Nucleus accumbens (tissue), 56 donors: ENCODE measurements at regions not wholly inside any gene's neighbourhood (a gene's known extent, or its start where the extent isn't known, plus 50 kb on each side); places are given as distances from the start of the nearest gene placed in this dataset.
"Not testable (repeated sequence)": the region's sequence is repeated elsewhere in the genome, so short reads cannot be mapped to it uniquely, and the experiment has no call there.

Source experiments
- DNase-seq, 56 donors: peaks; one replicate each; lab custom pipeline; 2025; lab: John Stamatoyannopoulos, UW

DNA sequence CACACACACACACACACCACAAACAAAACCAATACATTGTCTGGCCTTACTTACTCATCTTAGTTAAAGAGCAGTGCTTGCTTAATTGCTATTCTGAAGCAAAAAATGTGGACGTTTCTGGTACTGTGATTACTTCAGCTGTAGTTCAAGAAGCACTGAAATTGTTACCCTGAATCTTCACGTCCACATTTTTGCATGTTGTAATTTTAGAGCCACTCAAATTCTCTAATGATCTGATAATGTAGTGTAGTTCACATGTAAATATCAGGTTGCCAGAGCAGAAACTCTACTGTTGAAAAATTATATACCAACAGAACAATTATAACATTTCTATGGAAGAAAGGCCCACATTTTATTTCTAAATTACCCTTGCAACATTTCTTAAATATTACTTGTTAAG lies 1451.1 kb downstream of the GATA3 start:
- DNase-seq = no peak

DNA sequence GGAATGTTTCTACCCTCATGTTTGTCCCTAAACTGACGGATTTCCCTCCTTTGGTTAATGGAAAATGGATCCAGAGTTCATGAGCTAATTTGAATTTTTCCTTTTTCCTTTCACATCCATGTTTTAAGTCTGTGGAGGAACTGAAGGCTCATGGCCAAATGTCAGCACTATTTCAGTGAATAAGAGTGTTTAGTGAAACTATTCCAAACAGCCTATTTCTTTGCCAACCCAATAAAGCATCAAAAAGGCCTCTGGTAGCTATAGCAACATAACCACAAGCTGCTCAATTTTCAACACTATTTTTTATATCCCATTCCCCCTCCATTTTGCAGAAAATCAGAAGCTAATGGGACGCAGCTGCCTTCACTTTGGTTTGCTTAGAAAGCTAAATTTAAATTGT lies 1454.1 kb downstream of the GATA3 start:
- DNase-seq = no peak

DNA sequence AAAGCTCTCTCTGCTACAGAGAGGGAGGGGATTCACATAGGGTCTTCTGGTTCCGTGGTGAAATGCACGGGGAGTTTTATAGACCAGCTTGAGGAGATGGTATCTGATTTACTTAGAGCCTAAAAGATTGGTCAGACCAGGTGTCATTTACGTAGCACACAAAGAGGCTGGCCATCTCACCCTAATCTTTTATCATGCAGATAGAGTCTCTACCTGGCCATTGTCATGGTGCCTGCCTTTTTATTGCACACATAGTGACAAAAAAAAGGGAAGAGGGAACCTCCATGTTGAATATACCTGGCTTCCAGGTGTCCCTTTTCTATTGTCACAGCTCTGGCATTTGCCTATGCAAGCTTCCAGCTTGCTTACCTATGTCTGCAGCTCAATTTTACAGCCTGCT lies 1456.1 kb downstream of the GATA3 start:
- no peak for DNase-seq

DNA sequence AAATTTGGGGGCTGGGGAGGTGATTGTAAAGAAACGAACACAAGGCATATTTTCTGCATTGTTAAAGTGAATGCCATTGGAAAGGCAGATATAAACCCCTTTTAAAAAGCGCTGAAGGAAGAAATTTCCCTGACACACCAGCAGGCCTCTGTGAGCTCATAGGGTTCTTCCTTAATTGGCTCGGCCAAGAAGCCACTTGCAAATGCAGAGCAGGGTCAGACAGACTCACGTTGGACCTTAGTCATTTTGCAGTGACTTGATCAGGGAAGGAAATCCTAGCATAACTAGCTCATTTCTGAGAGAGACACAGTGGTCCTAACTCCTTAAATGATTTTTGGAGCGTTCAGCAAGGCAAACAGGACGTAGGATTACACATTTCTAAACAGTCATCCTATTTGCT lies 1461.4 kb downstream of the GATA3 start:
- no peak for DNase-seq

DNA sequence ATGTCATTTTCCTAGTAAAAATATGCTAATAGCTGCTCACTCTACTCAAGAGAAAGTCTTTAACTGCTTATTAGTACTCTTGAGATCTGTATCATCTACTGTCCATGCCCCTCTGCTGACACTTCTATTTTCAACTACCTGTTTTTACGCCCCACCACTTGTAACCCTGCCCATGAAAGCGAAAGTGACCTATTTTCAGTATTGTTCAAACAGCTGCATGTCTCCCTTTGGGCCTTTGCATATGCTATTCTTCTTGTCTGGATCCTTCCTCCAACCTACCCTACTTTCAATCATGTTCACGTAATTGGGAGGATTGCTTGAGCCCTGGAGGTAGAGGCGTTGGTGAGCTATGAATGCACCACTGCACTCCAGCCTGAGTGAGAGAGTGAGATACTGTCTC lies 1481.3 kb downstream of the GATA3 start:
- DNase-seq = no peak

DNA sequence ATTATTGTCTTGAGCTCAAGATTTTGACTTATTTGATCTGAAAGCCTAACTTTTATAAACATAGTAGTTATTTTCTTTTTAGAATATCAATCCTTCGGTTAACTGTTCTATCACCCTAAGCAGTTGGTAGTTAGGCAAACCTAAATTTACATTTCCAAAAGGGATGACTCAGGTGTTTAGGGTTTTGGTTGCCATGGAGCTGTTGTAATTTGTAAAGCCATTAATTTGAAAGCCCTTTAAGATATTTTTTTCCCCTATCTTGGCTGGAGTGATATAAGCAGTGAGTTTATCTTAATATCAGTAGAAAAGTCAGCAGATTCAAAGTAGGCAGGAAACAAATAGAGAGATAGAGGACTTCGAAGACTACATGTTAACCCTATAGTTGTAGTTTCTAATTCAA lies 1472.6 kb upstream of the CELF2 start:
- DNase-seq = no peak

DNA sequence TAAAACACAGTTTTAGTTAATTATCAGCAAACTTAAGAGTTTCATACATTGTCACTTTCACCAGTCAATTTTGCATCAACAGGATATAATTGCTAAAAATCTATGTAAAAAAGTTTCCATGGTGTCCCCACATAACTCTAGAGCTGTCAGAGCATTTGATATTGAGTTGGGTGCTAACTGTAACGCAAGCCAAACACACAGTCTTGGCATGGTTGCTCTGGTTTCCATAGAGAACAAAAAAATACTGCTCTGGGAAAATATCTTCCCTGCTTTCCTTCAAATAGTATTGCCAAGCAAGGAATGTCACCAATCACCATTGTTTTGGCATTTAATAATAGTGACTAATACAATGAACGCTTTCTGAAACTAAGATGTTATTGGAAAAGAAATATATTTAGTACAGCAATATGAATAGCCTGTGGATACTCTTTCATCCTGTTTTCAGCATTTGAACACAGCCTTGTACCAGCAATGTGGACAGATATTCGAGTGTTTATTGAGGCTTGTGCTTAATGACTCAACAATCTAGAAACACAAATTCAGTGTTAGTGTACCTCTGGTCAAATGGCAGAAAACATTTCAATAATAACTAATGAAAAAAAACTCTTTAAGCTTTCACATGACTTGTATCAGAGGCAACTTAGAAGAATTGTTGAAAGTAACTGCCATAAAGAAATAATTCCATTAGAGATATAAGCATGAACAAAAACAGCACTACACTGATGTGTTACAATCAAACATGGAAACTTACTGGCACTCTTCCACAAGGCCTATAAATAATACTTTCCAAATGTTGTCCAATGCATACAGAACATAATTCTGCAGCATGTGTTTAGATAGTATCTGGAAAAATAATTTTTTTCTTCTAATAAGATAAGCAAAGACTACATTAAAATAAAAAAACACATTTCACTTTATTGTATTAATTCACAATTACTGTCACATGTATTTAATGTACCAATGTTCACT lies 1469.5 kb upstream of the CELF2 start:
- no peak for DNase-seq

DNA sequence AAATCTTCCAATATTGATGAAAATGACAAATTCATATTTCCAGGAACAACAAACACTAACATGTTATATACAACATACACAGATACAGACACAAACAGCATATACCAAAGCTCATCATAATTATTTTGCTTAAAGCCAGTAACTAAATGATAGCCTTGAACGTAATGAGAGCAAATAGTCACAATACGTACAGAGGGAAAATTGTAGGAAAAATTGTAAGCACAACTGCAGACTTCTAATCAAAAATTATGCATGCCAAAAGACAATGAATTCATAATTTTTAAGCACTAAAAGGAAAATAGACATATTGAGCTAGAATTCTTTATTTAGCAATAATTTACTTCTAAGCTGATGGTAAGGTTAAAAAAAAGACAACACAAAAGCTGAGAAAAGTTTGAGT lies 1466.9 kb upstream of the CELF2 start:
- no peak for DNase-seq

DNA sequence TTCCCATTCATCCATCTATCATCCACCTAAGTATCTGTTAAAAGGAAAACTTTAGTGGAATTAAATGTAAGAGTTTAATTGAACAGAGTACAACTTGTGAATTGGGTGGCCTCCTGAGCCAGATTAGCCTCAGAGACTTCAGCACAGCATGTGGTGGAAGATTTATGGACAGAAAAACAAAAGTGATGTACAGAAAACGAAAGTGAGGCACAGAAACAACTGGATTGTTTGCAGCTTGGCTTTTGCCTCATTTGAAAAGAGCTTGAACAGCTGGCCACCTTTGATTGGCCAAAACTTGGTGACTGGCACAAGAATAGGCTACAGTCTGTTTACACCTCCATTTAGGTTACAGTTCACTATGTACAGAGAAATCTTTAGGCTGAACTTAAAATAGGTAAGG lies 1463.4 kb upstream of the CELF2 start:
- DNase-seq = no peak

DNA sequence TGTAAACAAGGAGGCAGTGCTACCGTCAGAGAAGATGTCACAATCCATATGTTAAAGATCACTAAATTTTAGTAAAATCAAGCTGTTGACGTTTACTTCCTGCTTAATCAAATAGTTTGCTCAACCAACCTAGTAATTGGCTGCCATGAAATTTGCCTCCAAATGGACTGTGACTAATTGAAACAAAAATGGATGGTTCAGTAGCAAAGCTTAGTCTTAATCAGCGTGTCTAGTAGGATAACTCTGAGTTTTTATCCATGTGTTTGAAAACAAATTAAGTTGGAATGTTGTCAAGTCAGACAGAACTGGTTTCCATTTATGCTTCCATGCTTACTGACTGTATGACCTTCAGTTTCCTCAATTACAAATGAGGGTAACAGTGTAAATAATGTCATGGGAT lies 1456.7 kb upstream of the CELF2 start:
- DNase-seq = no peak

DNA sequence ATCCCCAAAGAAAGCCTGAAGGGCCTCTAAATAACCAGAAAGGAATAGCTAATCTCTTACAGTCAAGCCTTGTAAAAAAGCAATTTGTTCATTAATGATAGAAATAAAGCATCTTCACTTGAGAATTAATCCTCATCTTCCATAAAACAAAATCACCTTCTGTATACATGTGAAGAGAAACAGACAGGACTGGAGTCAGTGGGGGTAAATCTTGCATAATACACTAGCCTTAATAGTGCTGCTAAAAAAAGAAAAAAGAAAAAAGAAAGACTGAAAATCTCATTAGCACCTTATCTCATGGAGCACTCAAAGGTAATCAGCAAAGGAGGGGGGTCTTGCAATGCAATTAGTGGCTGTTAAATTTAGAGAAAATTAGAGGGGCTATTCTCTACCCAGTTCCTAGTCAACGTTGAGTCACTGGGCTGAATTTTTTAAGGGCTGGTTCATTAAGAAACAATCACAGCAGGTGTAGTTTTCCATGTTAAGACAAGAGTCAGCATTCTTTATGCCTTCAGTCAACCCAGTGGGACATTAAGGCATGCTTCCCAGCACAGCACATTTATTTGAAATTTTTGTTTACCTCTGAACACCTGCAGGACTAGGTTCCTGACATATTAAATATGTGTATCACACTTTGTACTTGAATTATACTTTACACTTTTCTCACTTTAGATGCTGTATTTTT lies 1455.7 kb upstream of the CELF2 start:
- DNase-seq = no peak

DNA sequence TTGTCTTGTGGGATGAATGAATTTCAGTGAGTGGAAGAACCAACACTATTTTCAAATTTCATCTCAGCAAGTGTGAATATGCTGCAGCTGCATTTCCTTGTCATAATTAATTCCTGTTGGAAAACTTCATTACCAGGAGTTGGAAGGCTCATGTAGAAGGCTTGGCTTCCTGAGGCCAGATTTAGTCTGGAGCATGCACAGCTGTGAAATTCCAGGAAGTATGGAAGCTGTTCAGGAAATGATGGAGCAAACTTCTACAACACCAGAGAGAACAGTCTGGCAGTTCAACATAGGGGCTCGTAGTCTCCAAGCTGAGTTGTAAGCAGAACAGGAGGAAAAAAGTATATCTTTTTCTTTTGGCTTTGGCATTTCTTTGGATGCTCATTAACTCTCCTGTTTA lies 1439.9 kb upstream of the CELF2 start:
- no peak for DNase-seq

DNA sequence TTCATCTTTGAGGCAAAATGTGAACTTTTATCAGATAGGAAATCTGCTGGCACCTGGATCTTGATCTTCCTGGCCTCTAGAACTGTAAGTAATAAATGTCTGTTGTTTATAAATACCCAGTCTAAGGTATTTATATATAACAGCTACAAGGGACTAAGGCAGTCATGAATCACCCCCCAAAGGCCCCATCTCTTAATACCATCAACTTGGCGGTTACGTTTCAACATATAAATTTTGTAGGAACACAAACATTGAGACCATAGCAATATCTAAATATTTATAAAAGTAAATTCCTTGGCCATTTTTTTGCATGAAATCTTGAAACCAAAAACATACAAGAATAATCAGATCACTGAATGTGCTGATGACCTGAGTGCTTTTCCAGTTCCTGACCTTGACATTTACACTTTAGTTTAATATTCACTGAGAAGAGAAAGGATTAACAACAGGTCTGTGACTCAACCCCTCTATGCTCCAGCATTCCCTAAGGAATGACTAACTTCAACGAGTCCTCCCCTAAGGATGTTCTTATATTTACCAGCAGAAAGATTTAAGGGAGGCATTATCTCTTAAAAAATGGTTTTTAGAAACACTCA lies 1438.5 kb upstream of the CELF2 start:
- no peak for DNase-seq

DNA sequence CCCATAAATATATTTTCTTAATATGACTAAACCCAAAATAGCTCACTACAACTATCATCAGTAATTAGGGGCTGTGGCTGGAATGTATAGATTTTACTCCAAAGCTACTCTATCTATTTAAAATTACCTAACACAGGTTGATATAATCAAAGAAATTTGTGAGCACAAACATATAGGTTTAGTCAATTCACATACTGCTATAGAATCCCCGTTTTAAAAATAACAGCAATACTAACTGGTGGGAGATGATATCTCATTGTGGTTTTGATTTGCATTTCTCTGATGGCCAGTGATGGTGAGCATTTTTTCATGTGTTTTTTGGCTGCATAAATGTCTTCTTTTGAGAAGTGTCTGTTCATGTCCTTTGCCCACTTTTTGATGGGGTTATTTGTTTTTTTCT lies 1434.9 kb upstream of the CELF2 start:
- not testable (repeated sequence) for DNase-seq

DNA sequence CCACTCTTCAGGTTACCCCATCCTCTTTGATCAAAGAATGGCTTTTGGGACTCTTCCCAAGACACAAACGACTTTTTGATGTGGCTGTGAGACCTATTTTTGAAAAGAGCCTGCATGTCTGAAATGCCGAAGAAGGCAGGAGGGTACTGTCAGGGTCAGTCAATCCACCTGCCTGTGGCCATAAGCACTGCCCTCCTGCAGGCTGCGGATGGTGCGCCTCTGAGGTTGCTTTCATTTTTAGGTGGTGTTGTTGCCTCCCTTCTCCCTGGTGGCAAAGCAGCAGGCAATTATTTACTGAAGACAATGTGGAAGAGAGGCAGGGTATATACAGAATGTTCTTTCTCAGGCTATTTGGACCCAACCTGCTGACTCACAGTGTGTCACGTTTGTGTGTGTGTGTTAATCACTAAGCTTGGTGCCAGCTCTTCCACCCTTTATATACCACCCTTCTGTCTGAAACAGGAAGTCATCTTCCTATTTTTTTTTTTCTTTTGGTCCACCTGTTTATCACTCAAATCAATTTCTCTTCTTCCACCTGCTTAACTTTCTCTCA lies 1421.2 kb upstream of the CELF2 start:
- no peak for DNase-seq

DNA sequence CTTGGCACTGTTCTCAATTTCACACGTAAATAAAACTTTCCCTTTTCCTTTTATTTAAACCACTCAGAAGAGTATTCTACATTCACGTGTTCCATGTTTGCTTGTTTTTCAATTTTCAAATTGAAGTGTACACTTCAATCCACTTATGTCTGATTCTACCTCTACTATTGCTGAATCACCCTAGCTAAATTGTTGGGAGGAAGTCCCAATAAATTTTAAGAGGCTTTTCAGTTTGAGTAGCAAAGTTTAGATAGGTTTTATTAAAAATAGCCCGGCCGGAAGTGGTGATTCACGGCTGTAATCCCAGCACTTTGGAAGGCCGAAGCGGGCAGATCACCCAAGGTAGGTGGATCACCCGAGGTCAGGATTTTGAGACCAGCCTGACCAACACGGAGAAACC lies 1414.7 kb upstream of the CELF2 start:
- DNase-seq = no peak

DNA sequence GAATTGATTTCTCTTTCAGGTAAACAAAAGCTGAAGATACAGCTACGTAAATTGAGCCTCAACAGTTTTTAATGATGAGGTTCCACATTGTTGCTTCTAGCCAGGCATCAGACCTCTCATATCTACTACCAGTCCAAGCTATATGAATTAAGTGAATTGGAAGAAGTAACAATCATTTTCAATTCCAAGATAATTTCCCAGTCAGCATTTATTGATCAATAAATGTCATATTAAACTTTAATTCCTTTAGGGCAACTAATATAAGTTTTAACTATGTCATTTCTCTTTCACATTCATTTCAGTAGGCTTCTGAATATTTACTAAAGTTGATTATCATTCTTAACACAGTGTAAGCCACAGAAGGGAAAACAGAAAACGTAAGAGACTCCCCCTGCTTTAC lies 1413.7 kb upstream of the CELF2 start:
- DNase-seq = no peak

DNA sequence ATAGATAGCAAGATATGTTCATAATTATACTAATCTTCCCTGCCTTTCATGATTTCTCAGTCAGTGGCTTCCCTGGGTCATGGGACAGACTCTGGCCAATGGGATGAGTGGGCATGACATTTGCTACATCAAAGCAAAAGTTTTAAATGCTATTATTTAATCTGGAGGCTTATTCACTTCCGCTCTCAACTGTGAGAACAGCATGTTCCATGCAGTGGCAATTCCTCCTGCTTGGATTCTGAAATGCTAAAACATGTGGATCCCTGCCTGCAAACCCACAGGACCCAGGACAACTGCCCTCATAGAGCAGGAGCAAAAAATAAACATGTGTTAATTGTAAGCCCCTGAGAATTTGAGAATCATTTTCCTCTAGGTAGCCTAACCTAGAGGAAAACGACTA lies 1412.4 kb upstream of the CELF2 start:
- DNase-seq = no peak

DNA sequence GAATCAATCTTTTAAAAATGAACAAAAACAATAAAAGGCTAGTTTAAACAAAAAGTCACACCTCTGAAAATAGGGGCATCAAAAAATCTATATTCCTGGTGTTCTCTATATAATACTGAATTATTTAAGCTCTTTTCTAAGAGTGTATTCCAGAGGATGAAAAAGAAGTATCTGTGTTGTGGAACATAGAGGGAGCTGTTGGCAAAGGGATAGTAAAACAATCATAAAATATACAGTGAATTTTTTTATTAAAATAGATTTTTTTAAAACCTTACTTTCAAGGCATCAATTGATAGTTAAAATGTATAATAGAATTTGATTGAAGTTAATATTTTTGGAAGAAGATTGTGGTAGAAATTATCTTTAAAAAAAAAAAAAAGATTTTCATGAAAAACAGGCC lies 1409.1 kb upstream of the CELF2 start:
- DNase-seq = no peak

DNA sequence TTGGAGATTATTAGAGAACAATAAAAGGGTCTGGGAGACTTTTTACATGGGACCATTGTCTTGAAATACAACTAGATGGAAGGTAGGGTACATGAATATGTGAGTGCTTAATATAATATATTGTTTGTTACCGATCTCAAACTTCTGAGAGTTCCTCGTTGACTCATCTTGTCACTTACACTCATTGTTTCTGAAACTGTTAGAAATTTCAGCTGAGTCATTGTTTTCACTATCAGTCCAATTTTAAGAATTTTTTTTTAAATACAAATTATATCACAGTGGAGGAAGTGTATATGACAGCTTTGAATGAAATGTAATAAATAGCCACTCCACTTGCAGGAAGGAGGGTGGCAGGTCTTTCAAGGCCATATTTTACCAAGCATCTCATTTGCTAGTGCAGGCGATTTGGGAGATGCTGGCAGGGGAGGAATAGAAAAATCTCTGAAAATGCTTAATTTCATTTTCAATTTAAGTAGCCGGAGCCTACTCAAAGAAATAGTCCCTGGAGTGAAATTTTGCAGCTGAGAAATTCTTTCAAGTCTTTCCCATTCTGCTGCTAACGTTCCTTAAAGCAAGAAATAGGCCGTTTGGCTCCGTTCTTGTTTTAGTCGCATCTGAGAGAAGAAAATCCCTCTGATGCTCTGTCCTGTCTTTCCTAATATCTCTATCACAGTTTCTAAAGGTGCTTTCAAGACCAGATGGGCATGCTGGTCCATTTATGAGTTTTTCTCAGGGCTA lies 1404.2 kb upstream of the CELF2 start:
- DNase-seq = no peak

DNA sequence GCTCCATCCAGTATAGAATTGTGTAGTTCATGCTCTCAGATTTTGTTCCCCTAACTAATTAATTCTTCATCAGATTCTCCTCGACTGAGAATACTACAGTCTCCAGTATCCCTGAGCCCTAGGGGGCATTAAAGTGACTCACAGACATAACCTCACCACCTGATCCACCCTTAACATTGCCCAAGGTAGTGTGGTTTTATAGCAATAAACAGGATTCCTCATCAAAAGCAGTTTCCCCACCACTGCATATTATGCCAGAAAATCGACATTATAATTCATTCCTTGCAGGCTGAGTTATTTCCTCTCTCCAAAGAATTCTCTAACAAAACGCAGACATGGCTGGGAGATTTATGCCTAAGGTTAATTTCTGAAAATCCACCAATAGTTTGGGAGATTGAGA lies 1402.5 kb upstream of the CELF2 start:
- DNase-seq = no peak
